ENCODE measurements at regions not wholly inside any gene's neighbourhood (a gene's known extent, or its start where the extent isn't known, plus 50 kb on each side); places are given as distances from the start of the nearest gene placed in this dataset.
"Not testable (repeated sequence)": the region's sequence is repeated elsewhere in the genome, so short reads cannot be mapped to it uniquely, and the experiment has no call there.

GRCh38 chr15:26259581-26259980 is 396.5 kb upstream of the ATP10A start:
- DNase-seq = no peak

- not testable (repeated sequence) for DNase-seq
Observed at GRCh38 chr15:26244782-26245181, 381.7 kb upstream of the ATP10A start.

DNA sequence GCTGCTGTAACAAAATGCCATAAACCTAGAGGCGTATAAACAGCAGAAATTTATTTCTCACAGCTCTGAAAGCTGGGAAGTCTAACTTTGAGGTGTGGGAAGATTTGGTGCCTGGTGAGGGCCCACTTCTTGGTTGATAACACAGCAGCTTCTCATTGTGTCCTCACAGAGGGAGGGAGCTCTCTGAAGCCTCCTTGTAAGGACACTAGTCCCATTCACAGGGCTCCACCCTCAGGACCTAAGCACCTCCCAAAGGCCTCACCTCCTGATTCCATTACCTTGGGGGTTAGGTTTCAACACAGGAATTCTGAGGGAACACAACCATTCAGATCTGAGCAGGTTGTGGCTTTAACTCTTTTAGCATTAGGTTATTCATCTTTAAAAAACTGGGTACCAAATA is 380.3 kb upstream of the ATP10A start:
- no peak for DNase-seq

DNA sequence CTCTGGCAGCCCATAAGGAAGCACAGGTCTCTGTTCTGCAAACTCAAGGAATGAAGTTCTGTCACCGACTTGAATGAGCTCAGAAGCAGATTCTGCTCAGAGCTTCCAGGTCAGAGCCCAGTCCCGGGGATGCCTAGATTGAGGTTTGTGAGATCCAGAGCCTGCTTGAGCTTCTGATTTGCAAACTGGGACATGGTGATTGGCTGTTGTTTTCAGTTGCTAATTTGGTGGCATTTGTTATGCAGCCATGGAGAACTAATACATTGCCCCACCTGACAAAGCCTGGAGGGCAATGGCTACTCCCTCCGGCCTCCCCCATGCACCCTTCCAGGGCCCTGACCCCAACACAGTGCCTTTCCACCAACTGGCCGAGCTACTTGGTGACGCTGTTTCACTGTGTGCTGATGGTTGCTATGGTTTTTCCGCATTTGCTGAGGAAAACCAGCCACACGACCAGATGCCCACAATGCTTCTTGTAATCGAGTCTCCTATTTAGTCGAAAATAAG is 379.5 kb upstream of the ATP10A start:
- DNase-seq = no peak

DNA sequence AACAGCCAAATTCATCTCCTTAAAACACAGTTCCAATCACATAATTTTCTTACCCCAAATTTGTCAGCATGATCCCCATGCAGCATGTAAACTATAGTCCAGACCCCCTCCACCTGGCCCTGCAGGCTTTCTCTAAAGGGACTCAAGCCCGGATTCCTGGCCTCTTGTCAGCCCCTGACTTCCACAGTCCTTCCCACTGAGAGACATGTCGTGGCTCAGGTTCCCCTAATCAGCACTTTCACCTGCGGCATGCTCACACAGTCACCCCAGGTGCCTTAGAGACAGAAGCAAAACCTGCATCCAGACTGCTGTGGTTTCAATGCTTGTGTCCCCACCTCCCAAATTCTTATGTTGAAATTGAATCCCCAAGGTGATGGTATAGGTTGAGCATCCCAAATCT is 372.7 kb upstream of the ATP10A start:
- no peak for DNase-seq

- DNase-seq = no peak
Observed at GRCh38 chr15:26234976-26235767, 372.0 kb upstream of the ATP10A start.

DNA sequence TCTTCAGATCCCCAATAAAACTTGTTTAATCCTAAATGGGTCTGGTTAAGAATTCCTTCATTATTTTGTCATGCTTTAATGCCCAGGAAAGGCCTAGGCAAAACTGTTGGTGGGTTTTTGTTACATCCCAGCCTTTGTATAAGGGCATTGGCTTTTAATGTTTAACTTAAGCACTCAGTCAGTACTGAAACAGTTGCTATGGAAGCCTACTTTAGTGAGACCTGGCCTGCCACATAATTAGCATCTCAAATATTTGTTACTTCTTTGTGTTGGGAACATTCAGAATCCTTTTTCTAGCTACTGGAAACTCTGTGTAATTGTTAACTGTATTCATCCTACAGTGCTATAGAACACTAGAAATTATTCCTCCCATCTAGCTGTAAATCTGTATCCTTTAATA is 369.6 kb upstream of the ATP10A start:
- DNase-seq = no peak

- no peak for DNase-seq
Observed at GRCh38 chr15:26231096-26231495, 368.0 kb upstream of the ATP10A start.

DNA sequence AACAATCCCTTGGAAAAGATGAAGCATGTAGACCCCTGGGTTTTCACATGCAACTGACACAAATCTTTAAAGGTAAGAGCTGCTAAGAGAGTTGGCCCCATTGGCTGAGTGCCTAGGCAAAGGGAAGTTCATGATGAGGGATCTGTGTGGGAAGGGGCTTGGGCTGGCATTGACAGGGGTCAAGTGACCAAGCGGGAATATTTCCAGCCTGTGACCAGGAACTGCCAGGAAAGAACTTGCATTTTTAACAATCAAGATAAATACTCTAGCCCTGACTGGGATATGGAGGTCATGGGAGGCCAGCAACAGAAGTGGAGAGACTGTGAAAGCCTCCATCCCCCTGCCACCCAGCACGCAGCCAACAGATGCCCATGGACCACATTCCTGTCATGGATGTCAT is 361.1 kb upstream of the ATP10A start:
- DNase-seq = no peak

DNA sequence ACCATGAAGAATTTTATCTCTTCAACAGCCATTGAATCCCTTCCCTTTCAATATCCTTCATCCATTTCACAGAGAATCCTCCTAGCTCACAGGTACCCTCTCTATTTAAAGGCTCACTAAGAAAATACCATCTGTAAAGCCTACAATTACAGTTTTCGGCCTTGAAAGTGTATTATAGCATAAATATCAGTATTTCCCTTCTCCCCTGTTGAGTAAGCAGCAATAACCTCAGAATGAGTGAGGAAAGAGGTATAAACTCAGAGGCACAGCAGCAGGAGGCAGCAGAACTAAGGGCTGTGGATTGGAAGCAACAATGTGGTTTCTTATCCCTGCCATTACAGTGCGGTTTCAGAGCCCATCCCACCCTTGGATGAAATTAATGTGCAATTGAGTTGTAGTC is 360.6 kb upstream of the ATP10A start:
- no peak for DNase-seq

- DNase-seq = no peak
Observed at GRCh38 chr15:26222781-26223180, 359.7 kb upstream of the ATP10A start.

DNA sequence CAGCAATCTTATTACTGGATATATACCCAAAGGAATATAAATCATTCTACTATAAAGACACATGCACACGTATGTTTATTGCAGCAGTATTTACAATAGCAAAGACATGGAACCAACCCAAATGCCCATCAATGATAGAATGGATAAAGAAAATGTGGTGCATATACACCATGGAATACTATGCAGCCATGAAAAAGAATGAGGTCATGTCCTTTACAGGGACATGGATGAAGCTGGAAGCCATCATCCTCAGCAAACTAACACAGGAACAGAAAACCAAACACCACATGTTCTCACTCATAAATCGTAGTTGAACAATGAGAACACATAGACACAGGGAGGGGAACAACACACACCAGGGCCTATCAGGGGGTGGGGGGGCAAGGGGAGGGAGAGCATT is 353.9 kb upstream of the ATP10A start:
- not testable (repeated sequence) for DNase-seq

- no peak for DNase-seq
Observed at GRCh38 chr15:26214290-26214689, 351.2 kb upstream of the ATP10A start.

DNA sequence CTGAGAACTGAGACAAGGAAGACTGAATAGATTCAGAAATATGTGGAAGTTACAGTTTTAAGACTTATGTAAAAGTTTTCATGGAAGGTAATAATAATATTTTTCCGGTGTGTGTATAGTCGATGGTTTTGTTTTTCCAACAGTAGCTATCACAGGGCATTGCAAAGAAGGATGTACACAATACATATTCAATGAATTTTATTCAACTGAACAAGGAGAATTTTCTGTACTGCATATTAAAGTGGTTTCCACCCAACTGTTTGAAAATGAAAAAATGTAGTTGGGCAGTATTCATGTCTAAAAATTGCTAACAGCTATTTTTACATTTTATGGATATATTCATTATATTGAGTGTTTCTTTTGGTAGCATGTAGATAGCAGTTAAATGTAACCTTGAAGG is 350.3 kb upstream of the ATP10A start:
- DNase-seq = no peak

DNA sequence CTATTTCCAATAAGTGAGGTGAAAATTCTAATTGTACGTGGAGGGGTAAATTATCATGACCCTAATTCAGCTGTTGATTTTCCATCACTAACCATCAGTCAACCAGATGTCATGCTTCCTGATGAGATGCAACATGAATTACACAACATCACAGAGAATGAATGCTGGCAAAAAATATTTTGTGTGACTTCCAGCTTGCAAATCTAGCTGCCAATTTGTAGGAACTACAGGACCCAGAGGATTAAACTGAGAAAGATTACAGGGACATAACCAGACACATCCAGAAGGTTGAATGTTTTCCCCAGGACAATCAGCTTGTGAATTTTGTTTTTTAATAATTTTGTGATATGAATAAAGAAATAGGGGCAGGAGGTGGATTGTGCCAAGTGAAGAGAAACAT is 349.0 kb upstream of the ATP10A start:
- no peak for DNase-seq

DNA sequence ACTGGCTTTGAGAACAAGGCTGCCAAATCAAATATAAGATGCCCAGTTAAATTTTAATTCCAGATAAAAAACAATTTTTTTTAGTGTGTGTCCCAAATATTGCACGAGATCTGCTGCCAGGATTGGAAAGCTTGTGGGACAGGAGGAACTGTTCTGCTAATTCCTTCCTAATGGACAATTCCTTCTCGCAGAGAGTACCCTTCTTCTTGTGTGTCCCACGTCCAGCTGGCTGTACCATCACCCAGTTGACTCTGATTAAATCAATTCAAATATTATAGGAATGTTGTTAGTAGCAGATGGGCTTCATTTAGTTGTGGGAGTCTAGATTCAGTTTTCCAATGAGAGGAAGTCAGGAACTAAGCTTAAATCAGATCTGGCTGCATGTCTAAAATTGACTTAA is 347.9 kb upstream of the ATP10A start:
- no peak for DNase-seq

DNA sequence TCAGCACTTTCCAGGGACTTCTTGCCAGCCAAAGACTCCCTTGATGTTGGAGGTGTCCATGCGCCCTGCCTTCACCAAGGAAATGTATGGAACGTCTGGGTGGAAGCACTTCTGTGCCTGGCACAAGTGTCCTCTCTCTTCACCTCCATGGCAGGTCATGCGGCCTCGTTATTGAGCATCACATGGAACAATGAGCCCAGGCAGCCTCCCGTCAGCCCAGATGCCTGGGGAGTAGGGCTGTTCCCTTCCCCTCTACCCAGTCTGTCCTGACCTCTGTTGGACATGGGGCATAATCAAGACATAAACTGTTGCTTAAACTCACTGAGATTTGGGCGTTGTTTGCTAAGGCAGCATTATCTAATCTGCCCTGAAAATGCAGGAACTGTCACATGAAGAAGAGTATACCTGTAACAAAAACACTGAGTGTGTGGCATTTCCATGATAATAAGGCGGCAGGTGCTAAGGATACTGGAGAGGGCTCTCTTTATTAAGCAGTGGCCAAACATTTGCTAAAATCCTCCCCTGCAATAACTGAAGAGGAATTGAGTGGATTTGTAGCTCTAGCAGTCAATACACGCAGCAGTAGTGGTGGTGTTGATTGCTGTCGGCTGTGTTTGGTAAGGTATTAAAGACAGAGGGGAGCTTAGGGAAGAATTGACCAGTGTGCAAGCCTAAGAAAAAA is 338.2 kb upstream of the ATP10A start:
- no peak for DNase-seq

GRCh38 chr15:26200427-26200826 is 337.3 kb upstream of the ATP10A start:
- no peak for DNase-seq

DNA sequence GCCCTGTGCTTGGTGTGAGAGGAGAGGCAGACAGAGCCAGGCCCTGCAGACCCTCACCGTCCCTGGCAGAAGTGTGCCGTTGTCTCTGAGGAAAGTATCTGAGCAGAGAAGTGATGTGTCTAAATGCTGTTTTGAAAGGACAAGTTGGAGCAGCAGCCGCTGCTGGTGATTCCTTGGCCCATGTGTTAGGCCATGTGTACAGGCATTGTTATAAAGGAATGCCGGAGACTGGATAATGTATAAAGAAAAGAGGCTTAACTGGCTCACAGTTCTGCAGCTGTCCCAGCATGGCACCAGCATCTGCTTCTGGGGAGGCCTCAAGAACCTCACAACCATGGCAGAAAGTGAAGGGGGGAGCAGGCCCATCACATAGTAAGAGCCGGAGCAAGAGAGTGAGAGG is 334.6 kb upstream of the ATP10A start:
- DNase-seq = no peak

DNA sequence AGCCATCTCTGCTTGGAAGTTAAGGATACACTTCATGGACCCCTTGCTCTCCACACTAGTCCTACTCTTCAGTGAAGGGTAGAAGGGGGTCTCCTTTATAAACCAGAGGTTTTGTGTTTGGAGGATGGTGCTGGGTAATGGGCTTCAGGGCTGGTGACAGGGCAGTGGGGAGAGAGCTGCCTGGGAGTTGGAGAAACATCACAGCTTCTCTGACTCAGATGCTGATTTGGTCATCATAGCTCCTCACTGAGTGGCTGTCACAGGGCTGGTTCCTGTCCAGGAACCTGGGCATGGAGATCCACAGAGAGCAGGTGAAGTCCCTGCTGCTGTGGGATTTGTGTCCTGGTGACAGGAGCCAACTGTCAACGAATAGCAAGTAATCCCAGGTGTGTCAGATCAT is 333.9 kb upstream of the ATP10A start:
- no peak for DNase-seq

DNA sequence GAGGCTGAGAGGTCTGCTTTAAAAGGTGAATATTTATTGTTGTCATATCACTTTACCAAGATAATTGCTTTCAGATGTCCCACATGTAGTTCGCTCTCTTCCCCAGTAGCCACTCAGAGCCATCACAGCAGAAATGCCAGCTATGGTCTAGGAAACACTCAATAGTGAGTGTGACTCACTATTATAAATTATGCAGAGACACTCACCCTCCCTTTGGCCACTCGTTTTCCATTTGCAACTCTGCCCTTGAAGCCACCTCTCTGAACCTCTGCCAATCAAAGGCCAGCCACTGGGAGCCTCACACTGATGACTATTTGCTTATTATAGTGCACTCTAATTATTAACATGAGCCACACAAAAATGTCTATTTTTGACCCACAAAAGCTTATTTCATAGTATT is 328.1 kb upstream of the ATP10A start:
- no peak for DNase-seq

DNA sequence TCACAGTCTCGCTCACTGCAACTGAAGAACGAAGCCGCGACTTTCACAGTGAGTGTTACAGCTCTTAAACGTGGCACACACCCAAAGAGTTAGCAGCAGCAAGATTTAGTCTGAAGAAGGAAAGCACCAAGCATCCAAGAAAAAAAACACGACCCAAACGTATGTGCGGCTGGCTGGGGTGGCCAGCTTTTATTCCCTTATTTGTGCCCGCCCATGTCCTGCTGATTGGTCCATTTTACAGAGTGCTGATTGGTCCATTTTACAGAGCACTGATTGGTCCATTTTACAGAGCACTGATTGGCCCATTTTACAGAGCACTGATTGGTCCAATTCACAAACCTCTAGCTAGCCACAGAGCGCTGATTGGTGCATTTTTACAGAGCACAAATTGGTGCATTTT is 323.0 kb upstream of the ATP10A start:
- not testable (repeated sequence) for DNase-seq

DNA sequence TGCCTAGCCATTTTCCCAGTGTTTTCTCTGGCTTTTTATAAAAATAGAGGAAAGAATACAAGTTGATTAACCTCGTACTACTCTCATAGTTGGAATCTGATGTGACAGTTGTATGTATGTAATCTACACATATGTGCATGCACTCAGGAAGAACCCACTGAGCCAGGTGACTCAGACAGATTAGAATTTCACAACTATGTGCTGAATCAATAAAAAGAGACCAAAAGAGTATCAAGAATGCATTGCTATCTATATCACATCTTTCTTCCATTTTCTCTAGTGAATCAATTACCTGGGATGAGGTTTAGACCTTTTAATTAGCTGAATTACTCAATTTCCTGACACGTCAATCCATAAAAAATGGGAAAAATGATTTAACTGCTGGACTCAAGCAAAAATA is 319.3 kb upstream of the ATP10A start:
- no peak for DNase-seq

GRCh38 chr15:26179906-26180305 is 316.8 kb upstream of the ATP10A start:
- DNase-seq = no peak
